Cardiac fibroblast (primary cell): ENCODE measurements at regions not wholly inside any gene's neighbourhood (a gene's known extent, or its start where the extent isn't known, plus 50 kb on each side); places are given as distances from the start of the nearest gene placed in this dataset.

Experiments
- DNase-seq, 2 donors: peaks; one replicate each; pipeline versions ENCODE4 v3.0.0 to v3.0.0-alpha.2; 2010; ENCODE audit warnings: low read depth in 2 of 2
- H3K4me3 ChIP-seq, 2 donors: replicated peaks in 1 of 2; 1 replicate in 1 of 2; 2 replicates in 1 of 2; pipeline ENCODE4 v1.5.1; 2011; ENCODE audit warnings: low read depth in 2 of 2, low read length in 2 of 2, mild to moderate bottlenecking in 2 of 2, moderate library complexity in 1 of 2
- TF ChIP-seq, protein P1 (sequence below): IDR thresholded peaks from one replicate; pipeline ENCODE4 v1.5.1; 2011; ENCODE audit warnings: low read depth, mild to moderate bottlenecking, low read length, inconsistent platforms

DNA sequence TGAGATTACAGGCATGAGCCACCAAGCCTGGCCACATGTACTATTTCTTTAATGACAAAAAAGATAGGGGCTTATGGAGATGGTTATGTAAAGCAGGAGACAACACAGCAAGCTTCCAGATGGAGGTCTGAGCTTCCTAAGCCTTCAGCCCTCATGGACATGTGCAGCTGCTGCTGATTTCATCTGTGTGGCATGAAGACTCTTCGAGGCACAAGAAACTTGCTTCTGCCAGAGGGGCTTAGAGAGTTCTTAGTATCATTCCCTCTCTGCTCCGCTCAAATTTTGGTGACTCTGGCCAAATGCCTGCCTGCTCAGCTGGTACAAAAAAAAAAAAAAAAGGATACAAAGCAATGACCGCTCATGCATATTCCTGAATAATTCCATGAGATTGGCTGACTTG is 552.5 kb downstream of the TYW1 start:
- TF ChIP-seq, protein P1, sequence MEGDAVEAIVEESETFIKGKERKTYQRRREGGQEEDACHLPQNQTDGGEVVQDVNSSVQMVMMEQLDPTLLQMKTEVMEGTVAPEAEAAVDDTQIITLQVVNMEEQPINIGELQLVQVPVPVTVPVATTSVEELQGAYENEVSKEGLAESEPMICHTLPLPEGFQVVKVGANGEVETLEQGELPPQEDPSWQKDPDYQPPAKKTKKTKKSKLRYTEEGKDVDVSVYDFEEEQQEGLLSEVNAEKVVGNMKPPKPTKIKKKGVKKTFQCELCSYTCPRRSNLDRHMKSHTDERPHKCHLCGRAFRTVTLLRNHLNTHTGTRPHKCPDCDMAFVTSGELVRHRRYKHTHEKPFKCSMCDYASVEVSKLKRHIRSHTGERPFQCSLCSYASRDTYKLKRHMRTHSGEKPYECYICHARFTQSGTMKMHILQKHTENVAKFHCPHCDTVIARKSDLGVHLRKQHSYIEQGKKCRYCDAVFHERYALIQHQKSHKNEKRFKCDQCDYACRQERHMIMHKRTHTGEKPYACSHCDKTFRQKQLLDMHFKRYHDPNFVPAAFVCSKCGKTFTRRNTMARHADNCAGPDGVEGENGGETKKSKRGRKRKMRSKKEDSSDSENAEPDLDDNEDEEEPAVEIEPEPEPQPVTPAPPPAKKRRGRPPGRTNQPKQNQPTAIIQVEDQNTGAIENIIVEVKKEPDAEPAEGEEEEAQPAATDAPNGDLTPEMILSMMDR = no peak
- DNase-seq = no peak
- no peak overlapping the region for H3K4me3 ChIP-seq

DNA sequence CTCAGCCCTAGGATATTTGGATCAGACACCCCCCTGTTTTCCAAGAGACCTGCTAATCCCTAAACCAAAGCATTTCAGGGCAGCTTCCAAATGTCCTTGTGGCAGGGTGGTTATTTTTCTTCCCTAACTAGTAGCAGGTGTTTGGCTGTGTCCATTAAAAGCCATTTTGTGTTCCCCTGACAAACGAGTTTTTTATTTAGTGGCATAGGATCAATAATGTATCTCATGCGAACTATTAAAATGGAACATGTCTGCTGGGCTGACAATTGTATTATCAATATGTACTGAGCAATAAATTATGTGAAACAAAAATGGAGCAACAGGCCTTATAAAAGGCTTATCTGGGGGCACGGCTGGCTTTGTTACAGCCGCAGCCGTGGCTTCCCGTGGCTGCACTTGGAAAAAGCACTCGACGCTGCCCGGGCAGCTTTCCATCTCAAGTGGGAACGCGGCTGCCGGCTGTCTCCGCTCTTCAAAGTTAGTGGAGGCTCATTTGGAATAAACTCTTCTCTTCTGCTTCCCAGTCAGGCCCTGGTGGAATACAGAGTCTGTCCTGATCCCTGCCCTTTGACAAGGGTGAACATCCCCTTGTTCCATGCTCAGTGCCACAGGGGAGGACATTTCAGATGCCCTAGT is 554.3 kb downstream of the TYW1 start:
- DNase-seq = no peak
- no peak overlapping the region for H3K4me3 ChIP-seq
- TF ChIP-seq, protein P1 = no peak

DNA sequence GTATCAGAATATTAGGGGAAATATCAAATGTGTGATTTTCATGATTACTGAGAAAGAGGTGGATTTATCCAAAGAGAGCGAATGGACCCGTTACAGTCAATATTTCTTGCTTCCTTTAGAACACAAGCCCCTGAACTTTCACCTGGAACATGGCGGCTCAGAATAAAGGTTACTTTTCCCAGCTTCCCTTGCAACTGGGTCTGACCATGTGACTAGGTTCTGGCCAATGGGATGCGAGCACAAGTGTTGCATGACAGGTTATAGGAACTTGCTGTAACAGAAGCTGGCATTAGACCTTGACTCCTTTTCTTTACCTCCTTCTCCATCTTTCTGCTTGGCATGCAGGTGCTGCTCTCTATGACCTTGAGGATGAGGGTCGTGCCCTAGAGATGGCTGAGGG is 556.1 kb downstream of the TYW1 start:
- no peak overlapping the region for H3K4me3 ChIP-seq
- DNase-seq = no peak
- TF ChIP-seq, protein P1 = no peak

DNA sequence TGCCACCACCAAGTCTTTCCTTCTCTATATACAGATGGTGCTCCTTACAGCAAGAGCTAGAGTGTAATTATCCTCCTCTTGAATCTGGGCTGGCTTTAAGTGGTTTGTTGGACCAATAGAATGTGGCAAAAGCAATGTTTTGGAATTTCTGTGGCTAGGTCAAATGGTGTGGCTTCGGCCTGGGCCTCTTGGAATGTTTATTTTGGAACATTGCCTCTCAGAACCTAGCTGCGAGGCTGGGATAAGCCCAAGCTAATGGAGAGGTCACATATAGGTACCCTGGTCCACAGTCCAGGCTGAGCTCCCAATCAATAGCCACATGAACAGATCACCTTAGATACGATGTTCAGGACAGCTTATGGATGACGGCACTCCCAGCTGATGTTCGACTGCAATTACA is 556.7 kb downstream of the TYW1 start:
- no peak overlapping the region for H3K4me3 ChIP-seq
- TF ChIP-seq, protein P1 = no peak
- DNase-seq = no peak

DNA sequence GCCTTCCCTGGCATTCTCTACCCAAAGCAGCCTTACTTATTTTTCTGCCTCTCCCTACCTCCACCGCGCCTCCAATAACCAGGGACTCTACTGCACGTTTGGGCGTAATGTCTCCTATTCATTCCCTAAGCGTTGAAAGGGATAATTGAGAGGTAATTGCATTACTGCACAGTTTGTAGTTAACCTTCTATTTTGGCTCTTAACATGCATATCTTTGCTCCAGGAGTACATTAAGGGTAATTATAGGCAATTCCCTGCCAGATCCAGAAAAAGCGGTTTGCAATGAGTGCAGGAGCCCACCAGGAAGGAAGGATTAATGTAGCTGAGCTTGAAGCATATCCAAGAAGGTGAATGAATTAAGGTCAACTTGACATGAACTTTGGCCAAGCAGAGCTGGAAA is 558.4 kb downstream of the TYW1 start:
- TF ChIP-seq, protein P1 = no peak
- DNase-seq = no peak
- no peak overlapping the region for H3K4me3 ChIP-seq

DNA sequence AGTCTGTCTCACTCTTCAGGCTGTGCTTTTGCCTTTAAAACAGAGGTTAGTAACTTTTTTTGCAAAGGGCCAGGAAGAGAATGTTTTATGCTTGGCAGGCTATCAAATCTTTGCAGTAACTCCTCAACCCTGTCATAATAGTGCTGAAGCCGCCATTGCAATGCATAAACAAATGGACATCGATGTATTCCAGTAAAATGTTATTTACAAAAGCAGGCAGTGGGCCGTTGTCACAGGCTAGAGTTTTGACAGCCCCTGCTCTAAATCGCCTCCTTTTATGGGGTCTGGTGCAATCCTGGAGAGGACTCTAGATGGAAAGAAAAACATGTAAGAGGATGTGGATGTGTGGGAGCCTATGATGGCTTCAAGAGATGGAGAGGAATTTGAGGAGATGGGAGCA is 568.3 kb downstream of the TYW1 start:
- no peak for DNase-seq
- H3K4me3 ChIP-seq = no peak overlapping the region
- TF ChIP-seq, protein P1 = no peak

DNA sequence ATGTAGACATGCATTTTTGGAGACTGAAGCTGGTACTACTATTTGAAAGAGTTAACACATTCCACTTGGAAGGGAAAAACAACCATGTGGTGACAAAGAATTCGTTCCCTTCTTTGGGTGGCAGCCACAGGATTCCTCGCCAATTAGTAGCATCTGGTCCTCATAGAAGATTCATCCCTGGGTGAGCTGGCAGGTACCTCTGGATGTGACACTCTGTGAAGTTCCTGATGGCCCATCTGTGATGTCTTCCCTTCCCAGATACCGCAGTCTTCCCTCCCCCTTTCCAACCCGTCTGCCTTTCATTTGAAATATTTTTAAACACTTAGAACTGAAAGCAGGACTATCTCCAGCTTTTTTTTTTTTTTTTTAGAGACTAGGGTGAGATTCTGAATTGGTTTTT is 569.5 kb downstream of the TYW1 start:
- no peak for DNase-seq
- no peak overlapping the region for H3K4me3 ChIP-seq
- TF ChIP-seq, protein P1 = no peak
